Chondrocyte (in vitro differentiated cells): ENCODE measurements at regions not wholly inside any gene's neighbourhood (a gene's known extent, or its start where the extent isn't known, plus 50 kb on each side); places are given as distances from the start of the nearest gene placed in this dataset.

Source experiments
- DNase-seq: peaks from one replicate; pipeline ENCODE4 v3.0.0; 2021; ENCODE audit warnings: mixed read lengths, low spot score
- H3K27ac Mint-ChIP-seq: one replicate; pipeline ENCODE4 v1.8.0; 2021; ENCODE audit warnings: mild to moderate bottlenecking, moderate library complexity, mixed read lengths; ENCODE audit not compliant: unreplicated experiment
- H3K27me3 Mint-ChIP-seq: 2 replicates; pipeline ENCODE4 v1.8.0; 2021; ENCODE audit warnings: low read depth, mixed read lengths
- H3K36me3 Mint-ChIP-seq: 2 replicates; pipeline ENCODE4 v1.8.0; 2021; ENCODE audit warnings: low read depth, mixed read lengths
- H3K4me1 Mint-ChIP-seq: 2 replicates; pipeline ENCODE4 v1.8.0; 2021; ENCODE audit warnings: low read depth, mild to moderate bottlenecking, mixed read lengths
- H3K4me3 Mint-ChIP-seq: one replicate; pipeline ENCODE4 v1.8.0; 2021; ENCODE audit warnings: mild to moderate bottlenecking, moderate library complexity, mixed read lengths; ENCODE audit not compliant: unreplicated experiment
- H3K9me3 Mint-ChIP-seq: 2 replicates; pipeline ENCODE4 v1.8.0; 2021; ENCODE audit warnings: low read depth, mixed read lengths
- TF ChIP-seq, protein P1 (sequence below): fragments of 200-600 bp; sonication (generic); IDR thresholded peaks from 2 replicates; pipeline ENCODE4 v1.5.0; 2021; ENCODE audit warnings: antibody characterized with exemption, mild to moderate bottlenecking, moderate library complexity

DNA sequence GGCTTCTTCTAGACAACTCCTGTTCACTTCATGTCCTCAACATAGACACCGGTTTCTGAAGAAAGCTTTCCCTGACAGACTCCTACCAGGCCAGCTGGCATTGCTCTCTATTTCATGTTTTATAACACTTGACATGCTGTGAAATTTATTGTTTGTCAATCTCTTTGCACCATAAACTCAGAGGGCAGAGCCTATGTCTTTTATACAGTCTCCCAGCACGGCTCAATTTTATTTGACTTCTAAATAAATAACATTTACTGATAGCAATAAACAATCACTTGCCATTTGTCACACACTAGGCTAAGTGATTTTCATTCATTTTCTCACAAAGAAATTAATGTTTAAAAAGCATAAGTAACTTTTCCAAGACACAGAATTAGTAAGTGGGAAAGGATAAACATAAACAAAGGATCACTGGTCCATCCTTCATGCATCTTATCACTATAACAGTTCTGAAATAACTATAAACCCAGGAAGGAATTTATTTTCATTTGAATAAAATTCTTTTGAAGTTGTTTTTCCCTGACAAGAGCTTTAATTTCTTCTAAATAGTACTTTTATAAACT is 577.6 kb downstream of the TECRL start:
- no peaks in the 10 kb centered on the region for H3K9me3 Mint-ChIP-seq
- TF ChIP-seq, protein P1, sequence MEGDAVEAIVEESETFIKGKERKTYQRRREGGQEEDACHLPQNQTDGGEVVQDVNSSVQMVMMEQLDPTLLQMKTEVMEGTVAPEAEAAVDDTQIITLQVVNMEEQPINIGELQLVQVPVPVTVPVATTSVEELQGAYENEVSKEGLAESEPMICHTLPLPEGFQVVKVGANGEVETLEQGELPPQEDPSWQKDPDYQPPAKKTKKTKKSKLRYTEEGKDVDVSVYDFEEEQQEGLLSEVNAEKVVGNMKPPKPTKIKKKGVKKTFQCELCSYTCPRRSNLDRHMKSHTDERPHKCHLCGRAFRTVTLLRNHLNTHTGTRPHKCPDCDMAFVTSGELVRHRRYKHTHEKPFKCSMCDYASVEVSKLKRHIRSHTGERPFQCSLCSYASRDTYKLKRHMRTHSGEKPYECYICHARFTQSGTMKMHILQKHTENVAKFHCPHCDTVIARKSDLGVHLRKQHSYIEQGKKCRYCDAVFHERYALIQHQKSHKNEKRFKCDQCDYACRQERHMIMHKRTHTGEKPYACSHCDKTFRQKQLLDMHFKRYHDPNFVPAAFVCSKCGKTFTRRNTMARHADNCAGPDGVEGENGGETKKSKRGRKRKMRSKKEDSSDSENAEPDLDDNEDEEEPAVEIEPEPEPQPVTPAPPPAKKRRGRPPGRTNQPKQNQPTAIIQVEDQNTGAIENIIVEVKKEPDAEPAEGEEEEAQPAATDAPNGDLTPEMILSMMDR, result no peak
- DNase-seq, result no peak
- no peak overlapping the region for H3K4me3 Mint-ChIP-seq
- no peaks in the 10 kb centered on the region for H3K36me3 Mint-ChIP-seq
- no peak overlapping the region for H3K27ac Mint-ChIP-seq
- peaks cover under 1% of the 10 kb centered on the region for H3K27me3 Mint-ChIP-seq
- H3K4me1 Mint-ChIP-seq, result no peaks in the 10 kb centered on the region

DNA sequence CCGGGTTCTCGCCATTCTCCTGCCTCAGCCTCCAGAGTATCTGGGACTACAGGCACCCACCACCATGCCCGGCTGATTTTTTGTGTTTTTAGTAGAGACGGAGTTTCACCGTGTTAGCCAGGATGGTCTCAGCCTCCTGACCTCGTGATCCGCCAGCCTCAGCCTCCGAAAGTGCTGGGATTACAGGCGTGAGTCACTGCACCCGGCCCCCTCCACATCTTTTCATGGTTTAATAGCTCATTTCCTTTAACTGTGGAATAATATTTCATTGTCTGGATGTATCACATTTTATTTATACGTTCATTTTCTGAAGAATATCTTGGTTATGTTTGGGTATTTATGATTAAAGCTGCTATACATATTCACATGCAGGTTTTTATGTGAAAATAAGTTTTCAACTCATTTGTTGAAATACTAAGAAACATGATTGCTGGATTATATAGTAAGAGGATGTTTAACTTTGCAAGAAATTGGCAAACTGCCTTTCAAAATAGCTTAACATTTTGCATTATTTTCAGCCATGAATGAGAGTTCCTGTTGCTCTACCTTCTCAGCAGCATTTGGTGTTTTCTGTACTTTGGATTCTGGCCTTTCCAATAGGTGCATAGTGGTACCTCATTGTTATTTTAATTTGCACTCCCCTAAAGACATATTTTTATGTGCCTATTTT is 591.9 kb downstream of the TECRL start:
- Mint-ChIP-seq H3K27ac (no peak overlapping the region), H3K36me3 (no peaks in the 10 kb centered on the region), H3K4me3 (no peak overlapping the region), H3K27me3 (peaks cover 9% of the 10 kb centered on the region), H3K9me3 (peaks cover 5% of the 10 kb centered on the region), H3K4me1 (no peaks in the 10 kb centered on the region)
- TF ChIP-seq, protein P1, result no peak
- DNase-seq, result no peak

DNA sequence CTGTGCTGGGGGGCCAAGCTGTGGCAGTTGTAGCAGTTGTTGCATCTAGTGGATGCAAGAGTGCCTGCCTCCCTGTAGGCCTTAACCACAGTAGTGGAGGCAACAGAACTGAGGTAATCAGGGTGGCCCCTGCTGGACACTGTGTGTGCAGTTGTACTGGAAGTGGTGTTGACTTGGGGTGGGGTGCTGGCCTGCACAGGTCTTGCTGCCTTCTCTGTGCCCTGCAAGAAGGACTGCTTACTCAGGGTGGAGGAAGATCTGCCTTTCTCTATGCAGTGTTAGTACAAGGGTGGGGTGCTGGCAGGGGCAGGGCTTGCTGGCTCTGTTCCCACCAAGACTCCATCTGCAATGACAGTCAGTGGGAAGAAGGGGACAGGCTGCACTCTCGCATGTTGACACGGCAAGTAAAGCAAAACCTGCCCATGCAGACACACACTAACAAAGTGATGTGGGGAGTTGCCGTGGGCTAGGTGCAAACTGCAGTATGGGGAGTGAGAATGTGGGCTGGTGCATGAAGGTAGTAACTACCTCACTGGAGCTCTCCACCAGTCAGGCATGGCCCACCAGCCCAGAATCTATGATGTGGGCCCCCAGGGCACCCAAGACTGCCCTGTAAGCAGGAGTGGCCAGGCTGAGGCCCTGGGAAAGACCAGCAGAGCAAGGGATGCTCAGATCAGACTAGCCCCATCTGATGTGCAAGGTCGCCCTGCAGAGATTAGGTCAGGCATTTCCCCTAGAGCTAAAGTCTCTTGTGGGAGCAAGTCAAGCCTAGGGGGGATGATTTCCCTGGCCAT is 594.9 kb downstream of the TECRL start:
- TF ChIP-seq, protein P1, result no peak
- Mint-ChIP-seq H3K27ac (no peak overlapping the region), H3K4me3 (no peak overlapping the region), H3K4me1 (no peaks in the 10 kb centered on the region), H3K36me3 (no peaks in the 10 kb centered on the region), H3K27me3 (peaks cover 13% of the 10 kb centered on the region), H3K9me3 (peaks cover 10% of the 10 kb centered on the region)
- DNase-seq, result peak; percentile 47

DNA sequence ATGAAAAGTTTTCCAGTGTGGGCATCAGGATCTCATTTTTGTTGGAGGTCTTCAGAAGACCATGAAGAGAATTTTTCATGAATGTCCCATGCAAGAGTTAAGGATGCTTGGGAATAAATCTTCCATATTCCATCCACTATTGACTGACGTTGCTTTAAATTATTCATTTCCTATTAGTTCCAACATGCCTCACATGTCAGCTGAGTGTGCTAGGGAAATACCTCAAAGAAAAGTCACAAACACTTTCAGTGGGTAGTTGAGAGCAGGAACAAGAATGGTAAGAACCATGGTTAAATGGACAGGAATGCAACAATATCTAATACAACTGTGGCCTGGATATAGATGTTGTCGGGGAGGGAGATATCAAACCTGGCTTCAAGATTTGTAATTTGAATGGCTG is 610.1 kb downstream of the TECRL start:
- Mint-ChIP-seq H3K4me1 (no peaks in the 10 kb centered on the region), H3K27ac (no peak overlapping the region), H3K9me3 (no peaks in the 10 kb centered on the region), H3K4me3 (no peak overlapping the region), H3K36me3 (no peaks in the 10 kb centered on the region), H3K27me3 (no peaks in the 10 kb centered on the region)
- DNase-seq, result no peak
- TF ChIP-seq, protein P1, result no peak

DNA sequence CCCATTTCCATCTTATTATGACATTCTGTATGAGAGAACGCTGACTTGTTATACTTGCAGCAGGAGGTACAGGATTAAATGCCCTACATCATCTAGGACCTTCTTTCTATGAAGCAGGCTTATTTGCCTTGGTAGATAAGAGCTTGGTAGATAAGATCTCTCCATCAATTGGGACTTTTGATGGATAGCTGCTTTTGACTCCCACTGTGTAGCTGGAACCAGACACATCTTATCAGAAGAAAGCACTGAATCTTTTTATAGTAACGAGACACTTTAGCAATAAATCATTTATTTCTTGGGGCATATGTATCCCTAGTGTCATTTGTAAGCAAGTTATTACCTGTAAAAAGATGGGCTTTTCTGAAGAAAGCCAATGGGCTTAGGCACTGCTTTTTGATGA is 613.9 kb downstream of the TECRL start:
- Mint-ChIP-seq H3K4me3 (no peak overlapping the region), H3K9me3 (no peaks in the 10 kb centered on the region), H3K27me3 (peaks cover 6% of the 10 kb centered on the region), H3K4me1 (no peaks in the 10 kb centered on the region), H3K36me3 (no peaks in the 10 kb centered on the region), H3K27ac (no peak overlapping the region)
- TF ChIP-seq, protein P1, result no peak
- DNase-seq, result no peak
